Ovary (tissue), 3 donors: ENCODE measurements at regions not wholly inside any gene's neighbourhood (a gene's known extent, or its start where the extent isn't known, plus 50 kb on each side); places are given as distances from the start of the nearest gene placed in this dataset.

Experiments used
- EP300 ChIP-seq: sonication (generic); formaldehyde crosslinking; IDR thresholded peaks from one replicate; pipeline ENCODE4 v1.6.1; 2017; ENCODE audit warnings: antibody characterized with exemption
- POLR2A ChIP-seq: fragments of 450-650 bp; IDR thresholded peaks from one replicate; pipeline ENCODE4 v1.6.1; 2017; ENCODE audit warnings: antibody characterized with exemption, mild to moderate bottlenecking, moderate library complexity
- TF ChIP-seq, protein P1 (sequence below), 3 donors: fragments of 450-650 bp in 2 of 3; fragments of 200-600 bp in 1 of 3; IDR thresholded peaks; one replicate each; pipeline versions ENCODE4 v1.5.1 to v1.8.0; 2016 to 2022; ENCODE audit warnings: antibody characterized with exemption in 3 of 3, mild to moderate bottlenecking in 1 of 3
- donor health status: DM: no; HTN: no; CAD: no.

DNA sequence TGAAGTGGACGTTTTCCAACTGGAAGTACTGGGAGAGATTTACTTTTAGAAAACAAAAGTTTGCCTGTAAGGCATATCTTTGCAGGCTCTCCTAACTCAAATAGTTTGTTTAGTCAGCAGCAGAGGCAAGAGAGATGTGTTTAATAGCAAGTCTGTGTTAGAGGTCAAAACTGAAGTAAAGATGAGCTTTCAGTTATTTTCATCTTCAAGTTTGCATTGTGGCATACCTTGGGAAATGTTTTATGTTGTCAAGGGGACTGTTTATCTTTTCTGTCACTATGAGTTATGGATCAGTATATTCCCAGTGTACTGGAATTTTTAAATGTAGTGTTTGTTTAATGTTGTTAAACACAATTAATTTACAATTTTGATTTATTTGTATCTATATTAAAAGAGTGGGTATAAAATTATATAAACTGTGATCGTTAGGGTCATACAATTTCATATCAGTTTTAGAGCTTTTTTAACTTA is 169.7 kb upstream of the PPP1R3A start:
- TF ChIP-seq POLR2A (no peak), EP300 (no peak)
- TF ChIP-seq, protein P1, sequence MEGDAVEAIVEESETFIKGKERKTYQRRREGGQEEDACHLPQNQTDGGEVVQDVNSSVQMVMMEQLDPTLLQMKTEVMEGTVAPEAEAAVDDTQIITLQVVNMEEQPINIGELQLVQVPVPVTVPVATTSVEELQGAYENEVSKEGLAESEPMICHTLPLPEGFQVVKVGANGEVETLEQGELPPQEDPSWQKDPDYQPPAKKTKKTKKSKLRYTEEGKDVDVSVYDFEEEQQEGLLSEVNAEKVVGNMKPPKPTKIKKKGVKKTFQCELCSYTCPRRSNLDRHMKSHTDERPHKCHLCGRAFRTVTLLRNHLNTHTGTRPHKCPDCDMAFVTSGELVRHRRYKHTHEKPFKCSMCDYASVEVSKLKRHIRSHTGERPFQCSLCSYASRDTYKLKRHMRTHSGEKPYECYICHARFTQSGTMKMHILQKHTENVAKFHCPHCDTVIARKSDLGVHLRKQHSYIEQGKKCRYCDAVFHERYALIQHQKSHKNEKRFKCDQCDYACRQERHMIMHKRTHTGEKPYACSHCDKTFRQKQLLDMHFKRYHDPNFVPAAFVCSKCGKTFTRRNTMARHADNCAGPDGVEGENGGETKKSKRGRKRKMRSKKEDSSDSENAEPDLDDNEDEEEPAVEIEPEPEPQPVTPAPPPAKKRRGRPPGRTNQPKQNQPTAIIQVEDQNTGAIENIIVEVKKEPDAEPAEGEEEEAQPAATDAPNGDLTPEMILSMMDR (IDR thresholded peaks at IDR 0.05): no peak
